ENCODE measurements at regions not wholly inside any gene's neighbourhood (a gene's known extent, or its start where the extent isn't known, plus 50 kb on each side); places are given as distances from the start of the nearest gene placed in this dataset.

DNA sequence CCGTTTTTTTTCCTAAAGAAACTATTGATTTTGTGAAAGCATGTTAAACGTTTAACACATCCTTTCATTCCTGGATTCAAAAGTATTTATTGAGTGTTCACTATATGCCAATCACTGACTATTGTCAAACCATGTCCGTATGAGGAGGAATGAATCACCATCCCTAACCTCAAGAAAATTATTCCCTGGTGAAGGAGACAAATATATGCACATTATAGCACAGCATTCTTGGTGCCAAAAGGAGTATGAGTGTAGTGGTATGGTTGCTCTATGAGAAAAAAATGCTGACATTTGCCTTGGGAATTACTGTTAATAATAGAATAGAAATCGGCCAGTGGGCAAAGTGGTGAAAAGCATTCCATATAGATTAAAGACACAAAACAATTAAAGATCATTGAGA is 1390.1 kb downstream of the MRPL39 start:
- DNase-seq (ENCODE audit: low spot score) = no peak

GRCh38 chr21:24210130-24210529 is 1397.2 kb downstream of the MRPL39 start:
- DNase-seq (ENCODE audit: low spot score) = no peak

DNA sequence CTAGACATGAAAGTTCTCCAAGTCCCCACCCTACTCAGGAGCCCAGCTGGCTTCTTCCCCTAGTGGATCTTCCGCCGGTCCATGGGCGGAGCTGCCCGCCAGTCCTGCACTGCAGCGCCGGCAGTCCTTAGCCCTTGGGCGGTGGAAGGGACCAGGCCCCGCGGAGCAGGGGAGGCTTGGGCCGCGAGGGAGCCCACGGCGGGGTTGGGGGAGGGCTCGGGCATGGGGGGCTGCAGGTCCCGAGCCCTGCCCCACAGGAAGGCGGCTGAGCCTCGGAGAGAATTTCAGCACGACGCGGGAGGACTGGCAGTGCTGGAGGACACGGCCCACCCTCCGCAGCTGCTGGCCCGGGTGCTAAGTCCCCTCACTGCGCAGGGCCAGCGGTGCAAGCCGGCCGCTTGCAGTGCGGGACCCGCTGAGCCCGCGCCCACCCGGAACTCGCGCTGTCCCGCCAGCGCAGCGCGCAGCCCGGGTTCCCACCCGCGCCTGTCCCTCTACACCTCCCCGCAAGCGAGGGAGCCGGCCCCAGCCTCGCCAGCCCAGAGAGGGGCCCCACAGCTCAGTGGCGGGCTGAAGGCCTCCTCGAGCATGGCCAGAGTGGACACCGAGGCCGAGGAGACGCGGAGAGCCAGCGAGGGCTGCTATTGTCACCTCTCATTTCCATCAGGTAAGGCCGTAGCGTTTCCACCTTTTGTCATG is 1398.6 kb downstream of the MRPL39 start:
- no peak for DNase-seq (ENCODE audit: low spot score)

GRCh38 chr21:24205319-24205718 is 1402.0 kb downstream of the MRPL39 start:
- no peak for DNase-seq (ENCODE audit: low spot score)

DNA sequence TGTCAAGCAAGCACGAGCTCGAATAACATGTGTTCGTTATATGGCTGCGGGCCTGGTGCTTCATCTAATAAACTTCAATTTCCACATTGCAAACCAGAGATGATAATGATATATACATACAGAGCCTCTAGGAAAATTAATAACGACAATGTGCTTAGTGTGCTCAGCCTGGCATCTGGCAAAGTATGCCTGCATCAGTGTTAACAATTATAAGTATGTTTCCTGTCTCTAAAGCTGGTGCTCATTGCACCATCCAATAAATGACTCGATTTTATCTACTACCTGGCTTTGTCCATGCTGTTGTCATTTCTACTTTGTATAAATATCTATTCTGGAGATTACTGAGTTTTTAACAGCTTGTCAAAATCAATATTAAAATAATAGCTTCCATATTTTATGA is 1402.6 kb downstream of the MRPL39 start:
- no peak for DNase-seq (ENCODE audit: low spot score)

GRCh38 chr21:24200052-24200451 is 1407.2 kb downstream of the MRPL39 start:
- DNase-seq (ENCODE audit: low spot score) = no peak

- DNase-seq (ENCODE audit: low spot score) = no peak
These were observed 1409.4 kb downstream of the MRPL39 start for GRCh38 chr21:24197923-24198322.

GRCh38 chr21:24197132-24197643 is 1410.1 kb downstream of the MRPL39 start:
- no peak for DNase-seq (ENCODE audit: low spot score)

- no peak for DNase-seq (ENCODE audit: low spot score)
These were observed 1418.8 kb downstream of the MRPL39 start for GRCh38 chr21:24188506-24188905.

DNA sequence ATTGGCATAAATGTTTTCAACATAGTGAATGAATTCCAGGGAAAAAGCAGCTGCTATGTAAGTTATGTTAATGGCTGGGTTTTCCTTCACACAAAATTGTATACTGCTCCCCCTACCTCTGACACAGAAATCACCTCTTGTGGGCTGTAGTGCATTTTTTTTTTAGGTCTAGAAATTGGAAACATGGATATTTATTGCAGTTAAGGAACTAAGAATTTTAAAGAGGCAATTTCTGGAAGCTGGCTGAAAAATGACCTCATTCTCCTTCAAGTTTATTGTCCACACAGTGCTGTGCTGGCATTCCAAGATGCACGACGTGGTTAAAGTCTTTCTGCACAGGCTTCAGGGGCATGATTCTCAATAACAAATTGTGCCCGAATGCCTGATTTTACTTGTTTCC is 1424.2 kb downstream of the MRPL39 start:
- DNase-seq (ENCODE audit: low spot score) = no peak

GRCh38 chr21:24179110-24179509 is 1428.2 kb downstream of the MRPL39 start:
- DNase-seq (ENCODE audit: low spot score) = no peak

- DNase-seq (ENCODE audit: low spot score) = no peak
These were observed 1432.2 kb downstream of the MRPL39 start for GRCh38 chr21:24175106-24175505.

GRCh38 chr21:24171736-24172135 is 1435.5 kb downstream of the MRPL39 start:
- no peak for DNase-seq (ENCODE audit: low spot score)

DNA sequence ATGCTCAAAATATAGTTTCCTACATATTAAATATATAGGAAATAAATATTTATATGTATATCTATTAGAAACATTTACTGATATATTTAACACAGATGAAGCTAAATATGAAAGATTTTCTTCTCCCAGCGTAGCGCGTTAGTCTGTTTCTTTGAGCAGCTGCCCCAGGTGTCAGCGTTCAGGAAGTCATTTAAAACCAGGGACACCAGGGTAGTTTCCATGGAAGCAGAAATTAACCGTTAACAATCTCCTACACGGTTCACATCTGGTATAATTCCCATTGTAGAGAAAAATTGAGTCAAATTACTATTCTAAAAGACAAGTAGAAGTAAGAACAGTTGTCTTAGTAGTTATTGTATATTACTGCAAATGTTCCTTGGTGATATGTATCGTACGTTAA is 1443.7 kb downstream of the MRPL39 start:
- DNase-seq (ENCODE audit: low spot score) = no peak

DNA sequence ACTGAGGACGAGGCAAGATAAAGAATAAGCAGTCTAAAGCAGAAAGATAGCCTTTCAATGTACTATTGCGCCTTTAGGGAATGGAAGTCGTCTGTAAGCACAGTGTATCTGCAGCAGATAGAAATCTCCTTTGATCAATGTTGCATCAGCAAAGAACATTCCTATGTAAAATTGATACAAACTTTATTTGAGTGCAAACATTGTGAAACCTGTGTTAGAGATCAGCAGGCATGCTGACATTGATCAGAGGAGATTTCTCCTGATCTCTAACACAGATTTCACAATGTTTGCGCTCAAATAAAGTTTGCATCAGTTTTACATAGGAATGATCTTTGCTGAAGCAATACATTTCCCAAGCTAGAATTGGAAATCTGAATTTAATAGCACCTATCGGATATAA is 1446.8 kb downstream of the MRPL39 start:
- DNase-seq (ENCODE audit: low spot score) = no peak

DNA sequence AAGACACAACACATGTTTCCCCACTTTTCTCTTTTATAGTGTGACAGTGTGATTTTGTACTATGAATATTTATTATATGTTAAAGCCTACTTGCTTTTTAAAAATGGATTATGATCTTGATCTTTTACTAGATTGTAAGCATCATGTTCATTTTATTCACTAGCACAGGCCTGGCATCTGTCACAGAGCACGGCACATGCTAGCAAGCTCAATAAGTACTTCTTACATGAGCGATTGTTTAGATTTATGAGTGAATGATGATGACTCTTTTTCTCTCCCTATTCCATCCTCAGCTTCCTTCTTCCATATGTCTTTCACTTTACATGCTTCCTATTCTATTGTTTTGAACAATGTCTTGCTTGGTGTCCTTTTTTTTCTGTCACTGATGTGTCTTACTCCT is 1454.1 kb downstream of the MRPL39 start:
- DNase-seq (ENCODE audit: low spot score) = no peak

DNA sequence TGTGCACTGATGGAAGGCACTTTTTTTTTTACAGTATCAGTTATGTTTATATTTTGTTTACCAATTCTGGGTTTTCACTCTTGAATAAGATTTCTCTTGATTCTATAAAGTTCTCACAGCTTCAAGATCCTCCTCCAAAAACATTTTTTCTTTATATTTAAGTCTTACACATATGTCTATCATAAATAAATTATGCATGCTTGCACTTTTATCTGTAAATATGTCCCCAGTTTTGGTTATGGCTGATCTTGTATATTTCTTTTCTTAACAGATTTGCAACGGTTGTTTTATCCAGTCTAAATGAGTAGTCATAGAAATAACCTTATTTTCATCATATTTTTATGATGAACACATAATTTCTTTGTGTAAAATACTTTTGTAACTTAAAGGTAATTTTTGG is 1456.5 kb downstream of the MRPL39 start:
- no peak for DNase-seq (ENCODE audit: low spot score)

- no peak for DNase-seq (ENCODE audit: low spot score)
These were observed 1458.8 kb downstream of the MRPL39 start for GRCh38 chr21:24148461-24148860.

- no peak for DNase-seq (ENCODE audit: low spot score)
These were observed 1459.6 kb downstream of the MRPL39 start for GRCh38 chr21:24147674-24148073.

- no peak for DNase-seq (ENCODE audit: low spot score)
These were observed 1476.2 kb downstream of the MRPL39 start for GRCh38 chr21:24131056-24131455.

DNA sequence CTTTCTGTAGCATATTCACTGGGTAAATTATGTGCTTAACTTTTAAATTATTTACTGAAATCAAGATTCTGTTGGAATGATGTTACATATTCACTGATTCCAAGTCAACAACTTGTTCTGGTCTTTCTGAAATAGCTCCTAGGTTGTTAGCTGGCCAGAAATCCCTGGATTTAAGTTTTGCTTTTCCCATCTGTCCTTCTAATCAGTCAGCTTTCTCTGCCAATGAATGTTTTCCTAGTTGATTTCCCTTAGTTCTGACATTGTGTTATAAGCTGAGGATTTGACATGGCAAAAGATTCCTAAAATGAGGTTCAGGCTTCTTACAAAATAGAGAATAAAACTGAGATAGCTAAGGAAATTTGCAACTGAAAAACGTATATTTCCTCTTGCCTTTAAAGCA is 1479.6 kb downstream of the MRPL39 start:
- no peak for DNase-seq (ENCODE audit: low spot score)

- DNase-seq (ENCODE audit: low spot score) = no peak
These were observed 1483.5 kb downstream of the MRPL39 start for GRCh38 chr21:24123785-24124184.

- DNase-seq (ENCODE audit: low spot score) = no peak
These were observed 1488.4 kb downstream of the MRPL39 start for GRCh38 chr21:24118738-24119459.

DNA sequence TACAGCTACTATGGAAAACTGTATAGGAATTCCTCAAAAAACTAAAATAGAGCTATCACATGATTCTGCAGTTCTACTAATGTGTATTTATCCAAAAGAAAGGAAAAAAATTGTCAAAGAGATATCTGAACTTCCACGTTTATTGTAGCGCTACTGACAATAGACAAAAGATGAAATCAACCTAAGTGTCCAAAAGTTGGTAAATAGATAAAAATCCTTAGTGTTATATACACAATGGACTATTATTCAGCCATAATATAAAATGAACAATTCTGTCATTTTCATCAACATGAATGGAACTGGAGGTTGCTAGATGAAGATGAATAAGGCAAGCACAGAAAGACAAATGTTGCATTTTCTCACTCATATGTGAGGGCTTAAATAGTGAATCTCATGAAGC is 1492.1 kb downstream of the MRPL39 start:
- DNase-seq (ENCODE audit: low spot score) = no peak
